GM23338 (cell line): ENCODE measurements at regions not wholly inside any gene's neighbourhood (a gene's known extent, or its start where the extent isn't known, plus 50 kb on each side); places are given as distances from the start of the nearest gene placed in this dataset.

Experiments
- ATAC-seq: fragments of 200-7000 bp; cut with Tn5 transposase; 3 replicates; pipeline ENCODE4 v1.9.1; 2020
- DNase-seq: peaks from one replicate; pipeline ENCODE4 v3.0.0-alpha.2; 2015; ENCODE audit warnings: low spot score
- H2AFZ ChIP-seq: fragments of 200-600 bp; sonication (generic); 2 replicates; pipeline ENCODE4 v1.8.0; 2016; ENCODE audit warnings: antibody characterized with exemption, mild to moderate bottlenecking, moderate library complexity
- H3F3A ChIP-seq: fragments of 200-600 bp; sonication (generic); replicated peaks from 2 replicates; pipeline ENCODE4 v1.8.0; 2017; ENCODE audit warnings: antibody characterized with exemption, mixed run types, low read depth
- H3K27ac ChIP-seq: fragments of 200-600 bp; sonication (generic); 2 replicates; pipeline ENCODE4 v1.6.1; 2016; ENCODE audit warnings: low read depth
- H3K27me3 ChIP-seq: fragments of 200-600 bp; sonication (generic); 2 replicates; pipeline ENCODE4 v1.8.0; 2016; ENCODE audit warnings: mild to moderate bottlenecking, mixed run types, moderate library complexity; ENCODE audit not compliant: insufficient read depth
- H3K36me3 ChIP-seq: fragments of 200-600 bp; sonication (generic); 2 replicates; pipeline ENCODE4 v1.8.0; 2016; ENCODE audit warnings: mild to moderate bottlenecking; ENCODE audit not compliant: insufficient read depth
- H3K4me1 ChIP-seq: fragments of 200-600 bp; sonication (generic); 2 replicates; pipeline ENCODE4 v1.8.0; 2016; ENCODE audit warnings: mild to moderate bottlenecking, moderate library complexity; ENCODE audit not compliant: insufficient read depth
- H3K4me2 ChIP-seq: fragments of 200-600 bp; sonication (generic); 2 replicates; pipeline ENCODE4 v1.7.1; 2017; ENCODE audit warnings: mixed run types
- H3K4me3 ChIP-seq: fragments of 200-600 bp; sonication (generic); 2 replicates; pipeline ENCODE4 v1.6.1; 2016; ENCODE audit warnings: mixed run types
- H3K79me2 ChIP-seq: fragments of 200-600 bp; sonication (generic); replicated peaks from 2 replicates; pipeline ENCODE4 v1.8.0; 2017; ENCODE audit warnings: mild to moderate bottlenecking; ENCODE audit not compliant: insufficient read depth
- H3K9me2 ChIP-seq: fragments of 200-600 bp; sonication (generic); 2 replicates; pipeline ENCODE4 v1.8.0; 2017; ENCODE audit not compliant: insufficient read depth
- H4K20me1 ChIP-seq: fragments of 200-600 bp; sonication (generic); replicated peaks from 2 replicates; pipeline ENCODE4 v1.8.0; 2017; ENCODE audit warnings: mild to moderate bottlenecking; ENCODE audit not compliant: insufficient read depth
- H3K27ac Mint-ChIP-seq: 2 replicates; pipeline ENCODE4 v1.8.0; 2020; ENCODE audit warnings: inconsistent platforms, mild to moderate bottlenecking, moderate library complexity, mixed read lengths
- H3K27me3 Mint-ChIP-seq: 3 replicates; pipeline ENCODE4 v1.8.0; 2022; ENCODE audit warnings: low read depth, mild to moderate bottlenecking, moderate library complexity, mixed read lengths, inconsistent platforms; ENCODE audit not compliant: insufficient read depth, poor library complexity
- H3K36me3 Mint-ChIP-seq: 3 replicates; pipeline ENCODE4 v1.8.0; 2021; ENCODE audit warnings: low read depth, mild to moderate bottlenecking, inconsistent platforms, moderate library complexity, mixed read lengths
- H3K4me1 Mint-ChIP-seq: 3 replicates; pipeline ENCODE4 v1.8.0; 2020; ENCODE audit warnings: mild to moderate bottlenecking, inconsistent platforms, mixed read lengths
- H3K4me3 Mint-ChIP-seq: 3 replicates; pipeline ENCODE4 v1.8.0; 2021; ENCODE audit warnings: moderate library complexity, mild to moderate bottlenecking, inconsistent platforms, mixed read lengths
- H3K9me3 Mint-ChIP-seq: 3 replicates; pipeline ENCODE4 v1.8.0; 2020; ENCODE audit warnings: moderate library complexity, mild to moderate bottlenecking, inconsistent platforms, mixed read lengths
- CREB1 ChIP-seq: fragments of 250-450 bp; sonication (Bioruptor Pico); IDR thresholded peaks from 2 replicates; pipeline ENCODE4 v1.5.0; 2020; ENCODE audit warnings: low read depth, mild to moderate bottlenecking, moderate library complexity
- EZH2 ChIP-seq: fragments of 200-600 bp; sonication (generic); IDR thresholded peaks from one replicate; pipeline ENCODE4 v1.8.0; 2017; ENCODE audit warnings: antibody characterized with exemption, mild to moderate bottlenecking, low read depth; ENCODE audit not compliant: unreplicated experiment
- EZH2phosphoT487 ChIP-seq: fragments of 200-600 bp; sonication (generic); IDR thresholded peaks from one replicate; pipeline ENCODE4 v1.8.1; 2018; ENCODE audit warnings: antibody characterized with exemption; ENCODE audit not compliant: unreplicated experiment
- JUNB ChIP-seq: IDR thresholded peaks from one replicate; pipeline ENCODE4 v1.6.1; 2016; ENCODE audit warnings: antibody characterized with exemption; ENCODE audit not compliant: unreplicated experiment
- NANOG ChIP-seq: IDR thresholded peaks from 2 replicates; pipeline ENCODE4 v1.6.1; 2016; ENCODE audit warnings: antibody characterized with exemption, borderline replicate concordance
- POLR2AphosphoS5 ChIP-seq: IDR thresholded peaks from 2 replicates; pipeline ENCODE4 v1.6.1; 2016; ENCODE audit warnings: antibody characterized with exemption, low read depth
- STAT1 ChIP-seq: IDR thresholded peaks from one replicate; pipeline ENCODE4 v1.6.1; 2016; ENCODE audit warnings: antibody characterized with exemption; ENCODE audit not compliant: unreplicated experiment
- ZNF114 ChIP-seq: fragments of 250-450 bp; sonication (Bioruptor Pico); IDR thresholded peaks from 2 replicates; pipeline ENCODE4 v1.5.0; 2020; ENCODE audit warnings: mild to moderate bottlenecking, moderate library complexity
- ZNF331 ChIP-seq: fragments of 250-450 bp; sonication (Bioruptor Pico); IDR thresholded peaks from 2 replicates; pipeline ENCODE4 v1.5.0; 2020; ENCODE audit warnings: low read depth, mild to moderate bottlenecking, moderate library complexity
- TF ChIP-seq, protein P1 (sequence below): IDR thresholded peaks from one replicate; pipeline ENCODE4 v1.6.1; 2018; ENCODE audit warnings: antibody characterized with exemption; ENCODE audit not compliant: unreplicated experiment
- TF ChIP-seq, protein P2 (sequence below), 2 experiments: fragments of 200-600 bp in 1 of 2; sonication (generic) in 1 of 2; conservative IDR thresholded peaks; 2 replicates each; pipeline versions ENCODE4 v1.5.1 to v1.6.1; 2016 to 2017; ENCODE audit warnings: antibody characterized with exemption in 2 of 2, low read depth in 2 of 2, mild to moderate bottlenecking in 2 of 2, moderate library complexity in 1 of 2
- TF ChIP-seq, protein P3 (sequence below): IDR thresholded peaks from 2 replicates; pipeline ENCODE4 v1.6.1; 2016; ENCODE audit warnings: antibody characterized with exemption
- TF ChIP-seq, protein P4 (sequence below): fragments of 250-450 bp; sonication (Bioruptor Pico); IDR thresholded peaks from 2 replicates; pipeline ENCODE4 v1.5.0; 2020; ENCODE audit warnings: mild to moderate bottlenecking, moderate library complexity

DNA sequence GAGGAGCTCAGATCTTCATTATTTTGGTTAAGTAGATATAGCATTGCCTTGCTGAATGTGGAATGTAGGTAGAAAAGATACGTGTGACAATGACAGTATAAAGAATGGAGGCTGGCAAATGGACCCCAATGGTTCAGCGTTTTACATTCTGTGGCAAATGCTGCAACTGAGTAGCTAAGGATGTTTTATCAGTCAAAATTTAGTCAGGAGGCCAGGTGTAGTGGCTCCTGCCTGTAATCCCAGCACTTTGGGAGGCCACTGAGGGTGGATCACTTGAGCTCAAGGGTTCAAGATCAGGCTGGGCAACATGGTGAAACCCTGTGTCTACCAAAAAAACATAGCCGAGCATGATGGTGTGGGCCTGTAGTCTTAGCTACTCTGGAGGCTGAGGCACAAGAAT lies 120.5 kb upstream of the GHITM start:
- Mint-ChIP-seq H3K4me3 (no peak overlapping the region), H3K36me3 (peaks cover 8% of the 10 kb centered on the region), H3K27me3 (peaks cover 3% of the 10 kb centered on the region), H3K4me1 (no peaks in the 10 kb centered on the region), H3K27ac (no peak overlapping the region), H3K9me3 (peaks cover 25% of the 10 kb centered on the region)
- Histone ChIP-seq H3K27me3 (no peaks in the 10 kb centered on the region), H2AFZ (no peak overlapping the region; the same call in 1 of the 2 replicates), H3K4me2 (no peak overlapping the region), H3K79me2 (no peaks in the 10 kb centered on the region), H3K36me3 (0 out of 2 replicates have a peak, but pooled peaks cover 6% of the 10 kb centered on the region), H3K4me1 (no peaks in the 10 kb centered on the region), H4K20me1 (no peaks in the 10 kb centered on the region), H3K4me3 (no peak overlapping the region), H3K9me2 (0 out of 2 replicates have a peak, but pooled peaks cover 2% of the 10 kb centered on the region), H3K27ac (no peak overlapping the region), H3F3A (no peaks in the 10 kb centered on the region)
- TF ChIP-seq EZH2 = no peak
- TF ChIP-seq CREB1 (CRISPR knock-in tag) = no peak
- no peak for TF ChIP-seq ZNF114 (CRISPR knock-in tag)
- TF ChIP-seq, protein P1, sequence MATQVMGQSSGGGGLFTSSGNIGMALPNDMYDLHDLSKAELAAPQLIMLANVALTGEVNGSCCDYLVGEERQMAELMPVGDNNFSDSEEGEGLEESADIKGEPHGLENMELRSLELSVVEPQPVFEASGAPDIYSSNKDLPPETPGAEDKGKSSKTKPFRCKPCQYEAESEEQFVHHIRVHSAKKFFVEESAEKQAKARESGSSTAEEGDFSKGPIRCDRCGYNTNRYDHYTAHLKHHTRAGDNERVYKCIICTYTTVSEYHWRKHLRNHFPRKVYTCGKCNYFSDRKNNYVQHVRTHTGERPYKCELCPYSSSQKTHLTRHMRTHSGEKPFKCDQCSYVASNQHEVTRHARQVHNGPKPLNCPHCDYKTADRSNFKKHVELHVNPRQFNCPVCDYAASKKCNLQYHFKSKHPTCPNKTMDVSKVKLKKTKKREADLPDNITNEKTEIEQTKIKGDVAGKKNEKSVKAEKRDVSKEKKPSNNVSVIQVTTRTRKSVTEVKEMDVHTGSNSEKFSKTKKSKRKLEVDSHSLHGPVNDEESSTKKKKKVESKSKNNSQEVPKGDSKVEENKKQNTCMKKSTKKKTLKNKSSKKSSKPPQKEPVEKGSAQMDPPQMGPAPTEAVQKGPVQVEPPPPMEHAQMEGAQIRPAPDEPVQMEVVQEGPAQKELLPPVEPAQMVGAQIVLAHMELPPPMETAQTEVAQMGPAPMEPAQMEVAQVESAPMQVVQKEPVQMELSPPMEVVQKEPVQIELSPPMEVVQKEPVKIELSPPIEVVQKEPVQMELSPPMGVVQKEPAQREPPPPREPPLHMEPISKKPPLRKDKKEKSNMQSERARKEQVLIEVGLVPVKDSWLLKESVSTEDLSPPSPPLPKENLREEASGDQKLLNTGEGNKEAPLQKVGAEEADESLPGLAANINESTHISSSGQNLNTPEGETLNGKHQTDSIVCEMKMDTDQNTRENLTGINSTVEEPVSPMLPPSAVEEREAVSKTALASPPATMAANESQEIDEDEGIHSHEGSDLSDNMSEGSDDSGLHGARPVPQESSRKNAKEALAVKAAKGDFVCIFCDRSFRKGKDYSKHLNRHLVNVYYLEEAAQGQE = no peak
- no peak for TF ChIP-seq STAT1
- TF ChIP-seq, protein P2, sequence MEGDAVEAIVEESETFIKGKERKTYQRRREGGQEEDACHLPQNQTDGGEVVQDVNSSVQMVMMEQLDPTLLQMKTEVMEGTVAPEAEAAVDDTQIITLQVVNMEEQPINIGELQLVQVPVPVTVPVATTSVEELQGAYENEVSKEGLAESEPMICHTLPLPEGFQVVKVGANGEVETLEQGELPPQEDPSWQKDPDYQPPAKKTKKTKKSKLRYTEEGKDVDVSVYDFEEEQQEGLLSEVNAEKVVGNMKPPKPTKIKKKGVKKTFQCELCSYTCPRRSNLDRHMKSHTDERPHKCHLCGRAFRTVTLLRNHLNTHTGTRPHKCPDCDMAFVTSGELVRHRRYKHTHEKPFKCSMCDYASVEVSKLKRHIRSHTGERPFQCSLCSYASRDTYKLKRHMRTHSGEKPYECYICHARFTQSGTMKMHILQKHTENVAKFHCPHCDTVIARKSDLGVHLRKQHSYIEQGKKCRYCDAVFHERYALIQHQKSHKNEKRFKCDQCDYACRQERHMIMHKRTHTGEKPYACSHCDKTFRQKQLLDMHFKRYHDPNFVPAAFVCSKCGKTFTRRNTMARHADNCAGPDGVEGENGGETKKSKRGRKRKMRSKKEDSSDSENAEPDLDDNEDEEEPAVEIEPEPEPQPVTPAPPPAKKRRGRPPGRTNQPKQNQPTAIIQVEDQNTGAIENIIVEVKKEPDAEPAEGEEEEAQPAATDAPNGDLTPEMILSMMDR (conservative IDR thresholded peaks at IDR 0.05; ENCODE audit: low read depth in 2 of 2) = no peak
- TF ChIP-seq, protein P3, sequence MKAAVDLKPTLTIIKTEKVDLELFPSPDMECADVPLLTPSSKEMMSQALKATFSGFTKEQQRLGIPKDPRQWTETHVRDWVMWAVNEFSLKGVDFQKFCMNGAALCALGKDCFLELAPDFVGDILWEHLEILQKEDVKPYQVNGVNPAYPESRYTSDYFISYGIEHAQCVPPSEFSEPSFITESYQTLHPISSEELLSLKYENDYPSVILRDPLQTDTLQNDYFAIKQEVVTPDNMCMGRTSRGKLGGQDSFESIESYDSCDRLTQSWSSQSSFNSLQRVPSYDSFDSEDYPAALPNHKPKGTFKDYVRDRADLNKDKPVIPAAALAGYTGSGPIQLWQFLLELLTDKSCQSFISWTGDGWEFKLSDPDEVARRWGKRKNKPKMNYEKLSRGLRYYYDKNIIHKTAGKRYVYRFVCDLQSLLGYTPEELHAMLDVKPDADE = no peak
- no peak for TF ChIP-seq ZNF331 (CRISPR knock-in tag)
- no peak for TF ChIP-seq JUNB
- no peak for TF ChIP-seq POLR2AphosphoS5
- no peak for TF ChIP-seq NANOG
- TF ChIP-seq, protein P4, sequence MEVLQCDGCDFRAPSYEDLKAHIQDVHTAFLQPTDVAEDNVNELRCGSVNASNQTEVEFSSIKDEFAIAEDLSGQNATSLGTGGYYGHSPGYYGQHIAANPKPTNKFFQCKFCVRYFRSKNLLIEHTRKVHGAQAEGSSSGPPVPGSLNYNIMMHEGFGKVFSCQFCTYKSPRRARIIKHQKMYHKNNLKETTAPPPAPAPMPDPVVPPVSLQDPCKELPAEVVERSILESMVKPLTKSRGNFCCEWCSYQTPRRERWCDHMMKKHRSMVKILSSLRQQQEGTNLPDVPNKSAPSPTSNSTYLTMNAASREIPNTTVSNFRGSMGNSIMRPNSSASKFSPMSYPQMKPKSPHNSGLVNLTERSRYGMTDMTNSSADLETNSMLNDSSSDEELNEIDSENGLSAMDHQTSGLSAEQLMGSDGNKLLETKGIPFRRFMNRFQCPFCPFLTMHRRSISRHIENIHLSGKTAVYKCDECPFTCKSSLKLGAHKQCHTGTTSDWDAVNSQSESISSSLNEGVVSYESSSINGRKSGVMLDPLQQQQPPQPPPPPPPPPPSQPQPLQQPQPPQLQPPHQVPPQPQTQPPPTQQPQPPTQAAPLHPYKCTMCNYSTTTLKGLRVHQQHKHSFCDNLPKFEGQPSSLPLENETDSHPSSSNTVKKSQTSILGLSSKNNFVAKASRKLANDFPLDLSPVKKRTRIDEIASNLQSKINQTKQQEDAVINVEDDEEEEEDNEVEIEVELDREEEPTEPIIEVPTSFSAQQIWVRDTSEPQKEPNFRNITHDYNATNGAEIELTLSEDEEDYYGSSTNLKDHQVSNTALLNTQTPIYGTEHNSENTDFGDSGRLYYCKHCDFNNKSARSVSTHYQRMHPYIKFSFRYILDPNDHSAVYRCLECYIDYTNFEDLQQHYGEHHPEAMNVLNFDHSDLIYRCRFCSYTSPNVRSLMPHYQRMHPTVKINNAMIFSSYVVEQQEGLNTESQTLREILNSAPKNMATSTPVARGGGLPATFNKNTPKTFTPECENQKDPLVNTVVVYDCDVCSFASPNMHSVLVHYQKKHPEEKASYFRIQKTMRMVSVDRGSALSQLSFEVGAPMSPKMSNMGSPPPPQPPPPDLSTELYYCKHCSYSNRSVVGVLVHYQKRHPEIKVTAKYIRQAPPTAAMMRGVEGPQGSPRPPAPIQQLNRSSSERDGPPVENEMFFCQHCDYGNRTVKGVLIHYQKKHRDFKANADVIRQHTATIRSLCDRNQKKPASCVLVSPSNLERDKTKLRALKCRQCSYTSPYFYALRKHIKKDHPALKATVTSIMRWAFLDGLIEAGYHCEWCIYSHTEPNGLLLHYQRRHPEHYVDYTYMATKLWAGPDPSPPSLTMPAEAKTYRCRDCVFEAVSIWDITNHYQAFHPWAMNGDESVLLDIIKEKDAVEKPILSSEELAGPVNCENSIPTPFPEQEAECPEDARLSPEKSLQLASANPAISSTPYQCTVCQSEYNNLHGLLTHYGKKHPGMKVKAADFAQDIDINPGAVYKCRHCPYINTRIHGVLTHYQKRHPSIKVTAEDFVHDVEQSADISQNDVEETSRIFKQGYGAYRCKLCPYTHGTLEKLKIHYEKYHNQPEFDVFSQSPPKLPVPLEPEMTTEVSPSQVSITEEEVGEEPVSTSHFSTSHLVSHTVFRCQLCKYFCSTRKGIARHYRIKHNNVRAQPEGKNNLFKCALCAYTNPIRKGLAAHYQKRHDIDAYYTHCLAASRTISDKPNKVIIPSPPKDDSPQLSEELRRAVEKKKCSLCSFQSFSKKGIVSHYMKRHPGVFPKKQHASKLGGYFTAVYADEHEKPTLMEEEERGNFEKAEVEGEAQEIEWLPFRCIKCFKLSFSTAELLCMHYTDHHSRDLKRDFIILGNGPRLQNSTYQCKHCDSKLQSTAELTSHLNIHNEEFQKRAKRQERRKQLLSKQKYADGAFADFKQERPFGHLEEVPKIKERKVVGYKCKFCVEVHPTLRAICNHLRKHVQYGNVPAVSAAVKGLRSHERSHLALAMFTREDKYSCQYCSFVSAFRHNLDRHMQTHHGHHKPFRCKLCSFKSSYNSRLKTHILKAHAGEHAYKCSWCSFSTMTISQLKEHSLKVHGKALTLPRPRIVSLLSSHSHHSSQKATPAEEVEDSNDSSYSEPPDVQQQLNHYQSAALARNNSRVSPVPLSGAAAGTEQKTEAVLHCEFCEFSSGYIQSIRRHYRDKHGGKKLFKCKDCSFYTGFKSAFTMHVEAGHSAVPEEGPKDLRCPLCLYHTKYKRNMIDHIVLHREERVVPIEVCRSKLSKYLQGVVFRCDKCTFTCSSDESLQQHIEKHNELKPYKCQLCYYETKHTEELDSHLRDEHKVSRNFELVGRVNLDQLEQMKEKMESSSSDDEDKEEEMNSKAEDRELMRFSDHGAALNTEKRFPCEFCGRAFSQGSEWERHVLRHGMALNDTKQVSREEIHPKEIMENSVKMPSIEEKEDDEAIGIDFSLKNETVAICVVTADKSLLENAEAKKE (CRISPR knock-in tag) = no peak
- no peak for TF ChIP-seq EZH2phosphoT487
- DNase-seq (no peak), ATAC-seq (no peak)
